ENCODE measurements at regions not wholly inside any gene's neighbourhood (a gene's known extent, or its start where the extent isn't known, plus 50 kb on each side); places are given as distances from the start of the nearest gene placed in this dataset.

GRCh38 chr3:176789281-176789705, 408.0 kb downstream of the TBL1XR1 start:
- DNase-seq: no peak

- DNase-seq: no peak
Observed at GRCh38 chr3:176787506-176787905, 409.8 kb downstream of the TBL1XR1 start.

GRCh38 chr3:176785171-176785570, 412.1 kb downstream of the TBL1XR1 start:
- no peak for DNase-seq

GRCh38 chr3:176780766-176781165, 416.5 kb downstream of the TBL1XR1 start:
- DNase-seq: no peak

- DNase-seq: no peak
Observed at GRCh38 chr3:176776622-176777175, 420.6 kb downstream of the TBL1XR1 start.

GRCh38 chr3:176769547-176770190, 427.6 kb downstream of the TBL1XR1 start:
- no peak for DNase-seq

- DNase-seq: no peak
Observed at GRCh38 chr3:176767385-176767784, 429.9 kb downstream of the TBL1XR1 start.

GRCh38 chr3:176766862-176767261, 430.4 kb downstream of the TBL1XR1 start:
- DNase-seq: no peak

- no peak for DNase-seq
Observed at GRCh38 chr3:176765382-176765900, 431.8 kb downstream of the TBL1XR1 start.

GRCh38 chr3:176759815-176760506, 437.3 kb downstream of the TBL1XR1 start:
- no peak for DNase-seq

- no peak for DNase-seq
Observed at GRCh38 chr3:176757429-176757828, 439.9 kb downstream of the TBL1XR1 start.

GRCh38 chr3:176755977-176756376, 441.3 kb downstream of the TBL1XR1 start:
- DNase-seq: no peak

- no peak for DNase-seq
Observed at GRCh38 chr3:176755552-176755951, 441.7 kb downstream of the TBL1XR1 start.

GRCh38 chr3:176741664-176742047, 455.6 kb downstream of the TBL1XR1 start:
- DNase-seq: no peak

GRCh38 chr3:176740906-176741663, 456.2 kb downstream of the TBL1XR1 start:
- no peak for DNase-seq

- no peak for DNase-seq
Observed at GRCh38 chr3:176739159-176739558, 458.1 kb downstream of the TBL1XR1 start.

- DNase-seq: no peak
Observed at GRCh38 chr3:176737480-176738110, 459.7 kb downstream of the TBL1XR1 start.

GRCh38 chr3:176734146-176734545, 463.1 kb downstream of the TBL1XR1 start:
- DNase-seq: no peak

- no peak for DNase-seq
Observed at GRCh38 chr3:176724394-176724759, 472.9 kb downstream of the TBL1XR1 start.

GRCh38 chr3:176723758-176724393, 473.4 kb downstream of the TBL1XR1 start:
- DNase-seq: no peak

- DNase-seq: no peak
Observed at GRCh38 chr3:176714034-176714433, 483.2 kb downstream of the TBL1XR1 start.

GRCh38 chr3:176712191-176712590, 485.1 kb downstream of the TBL1XR1 start:
- no peak for DNase-seq
